ENCODE measurements at regions not wholly inside any gene's neighbourhood (a gene's known extent, or its start where the extent isn't known, plus 50 kb on each side); places are given as distances from the start of the nearest gene placed in this dataset.

DNA sequence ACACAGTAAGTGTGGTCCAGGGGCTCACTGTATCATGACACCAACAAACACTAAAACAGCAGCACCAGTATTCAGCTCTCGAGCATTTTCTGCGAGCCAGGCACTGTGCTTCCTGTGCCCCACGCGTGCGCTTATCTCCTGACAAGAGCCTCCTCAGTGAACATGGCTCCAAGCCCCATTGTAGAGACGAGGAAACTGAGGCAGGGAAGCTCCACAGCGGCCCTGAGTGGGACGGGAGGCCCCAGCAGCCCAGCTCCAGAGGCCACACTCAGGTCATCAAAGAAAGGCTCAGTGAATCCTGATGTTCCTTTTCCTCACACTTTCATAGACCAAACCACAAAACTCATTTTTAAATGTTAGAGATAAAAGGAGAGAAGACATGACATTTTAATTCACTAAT lies 113.1 kb downstream of the TPRA1 start:
- TF ChIP-seq, protein P1, sequence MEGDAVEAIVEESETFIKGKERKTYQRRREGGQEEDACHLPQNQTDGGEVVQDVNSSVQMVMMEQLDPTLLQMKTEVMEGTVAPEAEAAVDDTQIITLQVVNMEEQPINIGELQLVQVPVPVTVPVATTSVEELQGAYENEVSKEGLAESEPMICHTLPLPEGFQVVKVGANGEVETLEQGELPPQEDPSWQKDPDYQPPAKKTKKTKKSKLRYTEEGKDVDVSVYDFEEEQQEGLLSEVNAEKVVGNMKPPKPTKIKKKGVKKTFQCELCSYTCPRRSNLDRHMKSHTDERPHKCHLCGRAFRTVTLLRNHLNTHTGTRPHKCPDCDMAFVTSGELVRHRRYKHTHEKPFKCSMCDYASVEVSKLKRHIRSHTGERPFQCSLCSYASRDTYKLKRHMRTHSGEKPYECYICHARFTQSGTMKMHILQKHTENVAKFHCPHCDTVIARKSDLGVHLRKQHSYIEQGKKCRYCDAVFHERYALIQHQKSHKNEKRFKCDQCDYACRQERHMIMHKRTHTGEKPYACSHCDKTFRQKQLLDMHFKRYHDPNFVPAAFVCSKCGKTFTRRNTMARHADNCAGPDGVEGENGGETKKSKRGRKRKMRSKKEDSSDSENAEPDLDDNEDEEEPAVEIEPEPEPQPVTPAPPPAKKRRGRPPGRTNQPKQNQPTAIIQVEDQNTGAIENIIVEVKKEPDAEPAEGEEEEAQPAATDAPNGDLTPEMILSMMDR (IDR thresholded peaks at IDR 0.05 in 2 of 3, conservative IDR thresholded peaks at IDR 0.05 in 1 of 3; ENCODE audit: borderline replicate concordance in 1 of 3, insufficient read depth in 1 of 3, low read depth in 2 of 3, low read length in 2 of 3): no peak
- TF ChIP-seq POLR2AphosphoS5 (IDR thresholded peaks at IDR 0.05; ENCODE audit: low read depth, low read length) (no peak), CEBPB (IDR thresholded peaks at IDR 0.05; ENCODE audit: low read depth) (no peak), POLR2A (IDR thresholded peaks at IDR 0.05; ENCODE audit: borderline replicate concordance, extremely low read depth, insufficient read depth, insufficient read length) (no peak), RAD21 (IDR thresholded peaks at IDR 0.05; ENCODE audit: low read depth) (no peak)
- TF ChIP-seq, protein P2, sequence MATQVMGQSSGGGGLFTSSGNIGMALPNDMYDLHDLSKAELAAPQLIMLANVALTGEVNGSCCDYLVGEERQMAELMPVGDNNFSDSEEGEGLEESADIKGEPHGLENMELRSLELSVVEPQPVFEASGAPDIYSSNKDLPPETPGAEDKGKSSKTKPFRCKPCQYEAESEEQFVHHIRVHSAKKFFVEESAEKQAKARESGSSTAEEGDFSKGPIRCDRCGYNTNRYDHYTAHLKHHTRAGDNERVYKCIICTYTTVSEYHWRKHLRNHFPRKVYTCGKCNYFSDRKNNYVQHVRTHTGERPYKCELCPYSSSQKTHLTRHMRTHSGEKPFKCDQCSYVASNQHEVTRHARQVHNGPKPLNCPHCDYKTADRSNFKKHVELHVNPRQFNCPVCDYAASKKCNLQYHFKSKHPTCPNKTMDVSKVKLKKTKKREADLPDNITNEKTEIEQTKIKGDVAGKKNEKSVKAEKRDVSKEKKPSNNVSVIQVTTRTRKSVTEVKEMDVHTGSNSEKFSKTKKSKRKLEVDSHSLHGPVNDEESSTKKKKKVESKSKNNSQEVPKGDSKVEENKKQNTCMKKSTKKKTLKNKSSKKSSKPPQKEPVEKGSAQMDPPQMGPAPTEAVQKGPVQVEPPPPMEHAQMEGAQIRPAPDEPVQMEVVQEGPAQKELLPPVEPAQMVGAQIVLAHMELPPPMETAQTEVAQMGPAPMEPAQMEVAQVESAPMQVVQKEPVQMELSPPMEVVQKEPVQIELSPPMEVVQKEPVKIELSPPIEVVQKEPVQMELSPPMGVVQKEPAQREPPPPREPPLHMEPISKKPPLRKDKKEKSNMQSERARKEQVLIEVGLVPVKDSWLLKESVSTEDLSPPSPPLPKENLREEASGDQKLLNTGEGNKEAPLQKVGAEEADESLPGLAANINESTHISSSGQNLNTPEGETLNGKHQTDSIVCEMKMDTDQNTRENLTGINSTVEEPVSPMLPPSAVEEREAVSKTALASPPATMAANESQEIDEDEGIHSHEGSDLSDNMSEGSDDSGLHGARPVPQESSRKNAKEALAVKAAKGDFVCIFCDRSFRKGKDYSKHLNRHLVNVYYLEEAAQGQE (IDR thresholded peaks at IDR 0.05; ENCODE audit: low read depth): no peak

All from HCT116 (cell line).